Right lobe of liver (tissue), 6 donors: ENCODE measurements at regions not wholly inside any gene's neighbourhood (a gene's known extent, or its start where the extent isn't known, plus 50 kb on each side); places are given as distances from the start of the nearest gene placed in this dataset.
A peak's percentile ranks its signal among the peaks of the same experiment; 100 is the strongest.

Experiments
- ATAC-seq, 4 donors: fragments of 200-7000 bp; cut with Tn5 transposase; one replicate each; pipeline ENCODE4 v1.9.1; 2020; ENCODE audit warnings: mild to moderate bottlenecking in 4 of 4, moderate library complexity in 4 of 4
- DNase-seq, 3 donors: peaks; one replicate each; pipeline ENCODE4 v3.0.0-alpha.2; 2020
- H3K27ac ChIP-seq, 3 donors: fragments of 200-600 bp; one replicate each; pipeline ENCODE4 v1.8.0; 2022
- H3K27me3 ChIP-seq, 2 donors: fragments of 200-600 bp; one replicate each; pipeline ENCODE4 v1.8.0; 2022
- H3K36me3 ChIP-seq, 4 donors: fragments of 200-600 bp; sonication (generic) in 1 of 4; one replicate each; pipeline versions ENCODE4 v1.5.1 to v1.8.0; 2017 to 2022; ENCODE audit warnings: control low read depth in 1 of 4
- H3K4me1 ChIP-seq, 4 donors: fragments of 200-600 bp; sonication (generic) in 1 of 4; one replicate each; pipeline versions ENCODE4 v1.5.1 to v1.8.0; 2017 to 2022; ENCODE audit warnings: control low read depth in 1 of 4
- H3K4me3 ChIP-seq, 3 donors: fragments of 200-600 bp; one replicate each; pipeline ENCODE4 v1.8.0; 2022
- H3K9me3 ChIP-seq, 4 donors: fragments of 200-600 bp; sonication (generic) in 1 of 4; one replicate each; pipeline versions ENCODE4 v1.5.1 to v1.8.0; 2017 to 2022; ENCODE audit warnings: control low read depth in 1 of 4
- CTCF ChIP-seq, 4 donors: fragments of 200-600 bp in 3 of 4; fragments of 450-650 bp in 1 of 4; IDR thresholded peaks; one replicate each; pipeline versions ENCODE4 v1.5.1 to v1.8.0; 2016 to 2022; ENCODE audit warnings: antibody characterized with exemption in 4 of 4, mild to moderate bottlenecking in 2 of 4
- POLR2A ChIP-seq: fragments of 450-650 bp; IDR thresholded peaks from one replicate; pipeline ENCODE4 v1.6.1; 2017; ENCODE audit warnings: antibody characterized with exemption, mild to moderate bottlenecking
- WGBS: methylation state at CpG from one replicate; pipeline ENCODE4 v1.1.6; 2018; ENCODE audit warnings: low coverage, low lambda C conversion rate; ENCODE audit not compliant: insufficient coverage; ENCODE audit errors: missing lambda C conversion rate; 5-methylcytosine and 5-hydroxymethylcytosine counted together
- intact Hi-C, 2 donors: fragments of 100-400 bp; cut with DNase I; formaldehyde crosslinking; loops; one replicate each; pipeline versions ENCODE4 v1.11.2 to v1.14.1; 2022
- donor health status: DM: no; HTN: yes; CAD: no.
- donor health status: DM: no; HTN: no; CAD: no.
- donor health status: DM: no; HTN: no; CAD: no.
- donor health status: DM: no; HTN: yes; CAD: no.
- donor health status: DM: no; HTN: yes; CAD: no.

GRCh38 chr10:37687581-37687980, 169.8 kb downstream of the ZNF248 start:
- ATAC-seq = no peak
- intact Hi-C loops = no loop called here
- H3K4me1 ChIP-seq = no peaks in the 10 kb centered on the region
- H3K4me3 ChIP-seq = no peak overlapping the region
- H3K27ac ChIP-seq = no peak overlapping the region
- WGBS = 38% methylated on average over 3 of the region's 3 CpGs
- no peaks in the 10 kb centered on the region for H3K27me3 ChIP-seq
- H3K9me3 ChIP-seq = no peaks in the 10 kb centered on the region
- no peaks in the 10 kb centered on the region for H3K36me3 ChIP-seq
- peak in 1 of 3 donors; percentile 8 for DNase-seq
- TF ChIP-seq CTCF (IDR thresholded peaks at IDR 0.05) = no peak
- no peak for TF ChIP-seq POLR2A

- 61% methylated on average over 7 of the region's 14 CpGs for WGBS
- H3K4me1 ChIP-seq = no peaks in the 10 kb centered on the region
- intact Hi-C loops = no loop called here
- H3K27me3 ChIP-seq = no peaks in the 10 kb centered on the region
- no peaks in the 10 kb centered on the region for H3K36me3 ChIP-seq
- ATAC-seq (no peak), DNase-seq (no peak)
- H3K9me3 ChIP-seq = no peaks in the 10 kb centered on the region
- no peak overlapping the region for H3K4me3 ChIP-seq
- H3K27ac ChIP-seq = no peak overlapping the region
- TF ChIP-seq POLR2A (no peak), CTCF (IDR thresholded peaks at IDR 0.05) (no peak)
These were observed 171.4 kb downstream of the ZNF248 start for GRCh38 chr10:37685741-37686683.

GRCh38 chr10:37684765-37685164, 172.6 kb downstream of the ZNF248 start:
- Histone ChIP-seq H3K27ac (no peak overlapping the region), H3K36me3 (no peaks in the 10 kb centered on the region), H3K9me3 (no peaks in the 10 kb centered on the region), H3K27me3 (no peaks in the 10 kb centered on the region), H3K4me3 (no peak overlapping the region), H3K4me1 (no peaks in the 10 kb centered on the region)
- 33% methylated on average over 5 of the region's 8 CpGs for WGBS
- ATAC-seq = no peak
- no peak for TF ChIP-seq CTCF (IDR thresholded peaks at IDR 0.05)
- no peak for TF ChIP-seq POLR2A
- DNase-seq = no peak
- intact Hi-C loops = no loop called here

- TF ChIP-seq CTCF (IDR thresholded peaks at IDR 0.05) (no peak), POLR2A (no peak)
- Histone ChIP-seq H3K9me3 (no peaks in the 10 kb centered on the region), H3K4me1 (no peaks in the 10 kb centered on the region), H3K4me3 (no peak overlapping the region), H3K36me3 (no peaks in the 10 kb centered on the region), H3K27me3 (no peaks in the 10 kb centered on the region), H3K27ac (no peak overlapping the region)
- ATAC-seq (no peak), DNase-seq (no peak)
- 68% methylated on average over 4 of the region's 4 CpGs for WGBS
- intact Hi-C loops = no loop called here
These were observed 174.8 kb downstream of the ZNF248 start for GRCh38 chr10:37682617-37683016.
